OCI-LY3 (cell line): ENCODE measurements at regions not wholly inside any gene's neighbourhood (a gene's known extent, or its start where the extent isn't known, plus 50 kb on each side); places are given as distances from the start of the nearest gene placed in this dataset.

ENCODE experiments used
- CTCF ChIP-seq: fragments of 200-600, 300-600 bp; sonication (generic); IDR thresholded peaks from 2 replicates; pipeline ENCODE4 v1.5.1; 2014; ENCODE audit warnings: antibody characterized with exemption, low read length, low read depth
- EZH2phosphoT487 ChIP-seq: fragments of 200-600 bp; shearing (Covaris generic); IDR thresholded peaks from 2 replicates; pipeline ENCODE4 v1.6.1; 2018; ENCODE audit warnings: antibody characterized with exemption, mixed run types, low read depth

GRCh38 chr13:54614726-54615125 lies 1586.1 kb downstream of the OLFM4 start:
- TF ChIP-seq CTCF, result no peak
- TF ChIP-seq EZH2phosphoT487, result no peak
